Muscle of arm (tissue), 1 donor: ENCODE measurements at regions not wholly inside any gene's neighbourhood (a gene's known extent, or its start where the extent isn't known, plus 50 kb on each side); places are given as distances from the start of the nearest gene placed in this dataset.
"Not testable (repeated sequence)": the region's sequence is repeated elsewhere in the genome, so short reads cannot be mapped to it uniquely, and the experiment has no call there.

Experiments used
- DNase-seq: peaks from one replicate; pipeline ENCODE4 v3.0.0-alpha.2; 2013

GRCh38 chr11:33527738-33528137, 172.9 kb downstream of the C11orf91 start:
- DNase-seq = not testable (repeated sequence)

DNA sequence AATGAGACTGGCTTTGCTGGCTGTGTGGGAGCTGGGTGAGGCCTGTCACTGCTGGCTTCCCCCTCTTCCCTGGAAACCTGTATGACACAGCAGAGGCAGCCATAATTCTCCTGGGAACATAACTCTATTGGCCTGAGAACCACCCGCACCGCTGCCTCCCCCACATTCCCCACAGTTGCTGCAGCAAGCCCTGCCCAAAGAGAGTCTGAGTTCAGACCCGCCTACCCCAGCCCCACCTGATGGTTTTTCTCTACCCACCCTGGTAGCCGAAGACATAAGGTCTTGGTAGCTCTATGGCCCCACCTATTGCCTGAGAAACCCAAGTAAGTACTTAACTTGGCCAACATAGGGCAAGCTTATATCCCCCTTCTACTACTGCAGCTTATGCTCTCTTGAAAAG, 174.8 kb downstream of the C11orf91 start:
- DNase-seq = no peak

GRCh38 chr11:33521384-33521783, 179.2 kb downstream of the C11orf91 start:
- no peak for DNase-seq

- no peak for DNase-seq
Measured at GRCh38 chr11:33520112-33520511, 180.5 kb downstream of the C11orf91 start.

DNA sequence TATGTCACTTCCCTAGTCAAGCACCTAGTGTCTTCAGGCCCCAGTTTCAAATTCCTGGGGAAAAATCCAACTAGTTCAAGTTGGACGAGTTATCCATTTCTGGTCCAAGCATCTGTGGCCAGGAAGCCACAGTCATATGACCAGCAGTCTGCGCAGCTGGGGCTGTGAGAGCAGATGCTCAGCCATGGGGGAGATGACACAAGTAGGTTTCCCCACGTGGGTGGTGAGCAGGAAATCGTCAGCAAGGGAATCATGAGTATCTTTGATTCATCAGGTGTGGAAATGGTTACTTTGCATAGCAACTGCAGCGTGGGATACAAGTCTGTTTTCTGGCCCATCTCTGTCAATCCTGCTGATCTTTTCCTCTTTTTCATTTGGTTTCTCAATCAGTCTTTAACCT, 185.3 kb downstream of the C11orf91 start:
- DNase-seq = peak; percentile 23

GRCh38 chr11:33514079-33514925, 186.3 kb downstream of the C11orf91 start:
- DNase-seq = no peak

GRCh38 chr11:33509632-33510031, 191.0 kb downstream of the C11orf91 start:
- DNase-seq = no peak

DNA sequence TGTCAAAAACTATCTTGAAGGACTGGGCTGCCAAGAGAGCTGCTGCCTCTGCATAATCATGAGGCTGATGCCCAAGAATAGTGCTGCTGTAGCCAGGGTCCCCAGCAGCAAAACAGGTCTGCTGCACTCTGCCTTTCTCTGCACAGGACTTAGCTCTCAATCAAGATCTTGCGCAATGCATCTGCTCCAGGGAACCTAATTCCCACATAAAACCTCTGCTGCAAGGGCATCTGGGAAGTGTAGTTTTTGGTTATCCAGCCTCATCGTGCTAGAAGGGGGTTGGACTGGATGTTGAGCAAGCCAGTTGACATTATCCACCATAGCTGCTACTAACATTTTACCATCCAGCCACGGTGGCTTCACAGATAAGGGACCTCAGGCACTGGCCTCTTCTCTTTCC, 192.7 kb downstream of the C11orf91 start:
- no peak for DNase-seq

GRCh38 chr11:33507356-33507755, 193.3 kb downstream of the C11orf91 start:
- no peak for DNase-seq

GRCh38 chr11:33505093-33505492, 195.5 kb downstream of the C11orf91 start:
- DNase-seq = no peak

- peak; percentile 60 for DNase-seq
Measured at GRCh38 chr11:33500861-33501479, 199.7 kb downstream of the C11orf91 start.

DNA sequence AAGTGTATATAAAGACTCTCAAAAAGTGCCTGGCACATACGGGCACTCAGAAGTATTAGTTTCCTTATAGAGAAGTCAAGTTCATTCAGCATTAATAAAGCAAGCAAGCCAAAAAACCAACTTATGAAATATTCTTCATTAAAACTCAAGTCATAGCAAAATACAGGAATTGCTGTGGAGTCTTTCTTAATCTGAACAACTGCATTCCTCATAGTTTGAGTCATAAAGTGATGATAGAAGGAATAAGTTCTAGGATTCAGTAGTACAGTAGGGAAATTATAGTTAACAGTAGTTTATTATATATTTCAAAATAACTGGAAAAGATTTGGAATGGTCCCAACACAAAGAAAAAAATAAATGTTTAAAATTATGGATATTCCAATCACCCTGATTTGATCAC, 200.3 kb downstream of the C11orf91 start:
- DNase-seq = no peak

DNA sequence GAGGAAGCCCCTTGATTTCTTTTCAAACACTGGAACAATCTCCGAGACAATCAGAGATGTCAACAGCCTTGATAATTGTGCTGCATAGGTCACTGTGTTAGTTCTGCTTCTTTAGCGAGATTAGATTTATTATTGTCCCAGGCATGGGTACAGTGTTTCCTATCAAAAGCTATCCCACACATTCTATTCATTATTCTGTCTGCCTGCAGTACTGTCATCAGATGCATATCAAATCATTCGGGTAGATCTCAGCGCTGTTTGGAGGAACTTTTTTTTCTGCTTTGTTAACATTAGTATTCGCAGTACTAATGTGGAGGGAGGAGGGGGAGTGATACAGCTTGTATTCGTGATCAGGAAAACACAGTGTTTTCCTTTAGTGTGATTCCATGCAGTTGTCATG, 208.0 kb downstream of the C11orf91 start:
- no peak for DNase-seq

DNA sequence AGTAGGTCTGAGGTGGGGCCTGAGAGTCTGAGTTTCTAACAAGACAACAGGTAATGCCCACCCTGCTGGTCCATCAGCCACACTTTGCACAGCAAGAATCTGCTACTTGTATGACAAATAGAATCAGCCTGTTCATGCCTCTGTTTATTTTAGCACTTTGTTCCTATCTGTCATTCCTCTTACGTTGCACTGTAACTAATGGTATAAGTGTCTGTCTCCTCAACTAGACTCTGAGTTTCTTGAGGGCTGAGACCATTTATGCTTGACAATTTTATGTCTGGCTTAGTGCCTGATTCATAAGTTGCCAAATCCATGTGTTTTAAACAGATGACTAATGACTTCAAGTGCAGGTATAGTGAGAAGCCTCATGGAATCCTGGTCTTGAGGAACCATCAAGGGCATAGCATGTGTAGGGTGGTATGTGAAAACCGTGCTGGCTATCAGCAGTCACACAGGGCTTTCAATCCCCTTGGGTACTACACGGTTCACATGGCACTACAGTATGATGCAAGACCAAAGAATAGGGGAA, 209.7 kb downstream of the C11orf91 start:
- DNase-seq = no peak

DNA sequence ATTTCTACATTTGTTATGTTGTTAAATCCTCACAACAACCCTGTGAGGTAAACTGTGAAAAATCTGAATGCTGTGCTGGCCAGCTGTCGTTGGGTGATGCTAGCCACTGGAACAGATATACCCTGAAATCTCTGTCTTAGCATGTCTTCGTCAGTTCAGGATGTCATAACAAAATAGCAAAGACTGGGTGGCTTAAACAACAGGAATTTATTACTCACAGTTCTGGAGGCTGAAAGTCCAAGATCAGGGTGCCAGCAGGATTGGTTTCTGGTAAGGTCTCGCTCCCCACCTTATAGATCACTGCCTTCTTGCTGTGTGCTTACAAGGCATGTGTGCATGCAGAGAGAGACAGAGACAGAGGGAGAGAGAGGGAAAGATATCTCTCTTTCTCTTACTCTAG, 211.7 kb downstream of the C11orf91 start:
- DNase-seq = no peak

DNA sequence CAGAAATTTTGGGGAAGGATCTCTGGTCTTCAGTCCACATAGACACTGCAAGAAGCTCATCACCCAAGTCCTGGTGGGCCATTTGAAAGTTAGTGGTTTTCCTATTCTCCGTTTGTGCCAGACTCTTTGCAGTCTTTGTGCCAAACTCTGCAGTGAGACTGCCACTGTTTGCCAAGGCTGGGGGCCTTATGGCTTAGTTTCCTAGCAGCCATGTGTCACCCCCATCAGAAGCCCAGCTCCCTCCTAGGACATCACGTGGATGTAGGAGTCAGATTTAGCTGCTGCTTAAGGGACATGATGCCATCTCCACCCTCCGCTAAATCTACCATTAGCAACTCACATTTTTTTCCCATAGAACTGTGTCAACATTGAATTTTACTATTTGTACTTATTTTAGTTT, 220.0 kb downstream of the C11orf91 start:
- no peak for DNase-seq

DNA sequence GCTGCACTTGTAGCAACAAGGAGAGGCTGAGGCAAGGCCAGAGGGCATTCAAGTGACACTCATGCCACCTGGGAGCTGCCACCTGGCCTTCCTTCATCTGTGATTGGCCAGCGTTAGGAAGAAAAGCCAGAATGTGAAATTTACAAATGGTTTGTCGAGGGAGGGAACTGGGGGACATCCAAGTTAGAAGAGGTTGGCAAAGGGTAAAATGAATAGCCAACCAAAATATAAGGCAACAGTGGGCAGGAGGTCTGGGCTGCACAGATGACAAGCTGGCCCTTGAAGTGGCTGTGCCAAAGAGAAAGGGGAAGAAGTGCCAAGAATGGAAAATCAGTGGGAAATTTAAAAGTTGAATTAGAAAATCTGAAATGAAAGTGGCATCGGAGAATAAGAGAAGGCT, 221.4 kb downstream of the C11orf91 start:
- DNase-seq = no peak

DNA sequence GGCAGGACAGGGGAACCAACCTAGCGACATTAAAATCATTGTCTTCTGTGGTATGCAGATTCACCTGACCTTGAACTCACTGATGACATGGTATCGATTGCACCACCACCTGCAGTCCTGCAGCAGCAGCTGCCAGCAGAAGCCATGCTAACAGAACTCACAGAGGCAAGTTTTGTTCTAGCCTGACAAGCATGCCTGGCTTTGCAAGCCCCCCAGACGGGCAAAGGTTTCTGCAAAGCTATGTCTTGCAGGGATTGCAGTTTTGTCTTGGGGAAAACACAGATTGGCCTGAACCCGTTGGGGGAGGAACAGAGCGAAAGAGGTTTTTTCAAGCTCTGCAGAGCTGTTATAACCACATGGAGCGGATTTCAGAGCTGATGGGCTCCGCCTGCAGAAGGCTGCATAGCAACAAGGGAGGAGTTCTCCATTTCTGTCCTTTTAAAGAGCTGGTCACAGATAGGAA, 221.0 kb downstream of the HIPK3 start:
- DNase-seq = no peak

DNA sequence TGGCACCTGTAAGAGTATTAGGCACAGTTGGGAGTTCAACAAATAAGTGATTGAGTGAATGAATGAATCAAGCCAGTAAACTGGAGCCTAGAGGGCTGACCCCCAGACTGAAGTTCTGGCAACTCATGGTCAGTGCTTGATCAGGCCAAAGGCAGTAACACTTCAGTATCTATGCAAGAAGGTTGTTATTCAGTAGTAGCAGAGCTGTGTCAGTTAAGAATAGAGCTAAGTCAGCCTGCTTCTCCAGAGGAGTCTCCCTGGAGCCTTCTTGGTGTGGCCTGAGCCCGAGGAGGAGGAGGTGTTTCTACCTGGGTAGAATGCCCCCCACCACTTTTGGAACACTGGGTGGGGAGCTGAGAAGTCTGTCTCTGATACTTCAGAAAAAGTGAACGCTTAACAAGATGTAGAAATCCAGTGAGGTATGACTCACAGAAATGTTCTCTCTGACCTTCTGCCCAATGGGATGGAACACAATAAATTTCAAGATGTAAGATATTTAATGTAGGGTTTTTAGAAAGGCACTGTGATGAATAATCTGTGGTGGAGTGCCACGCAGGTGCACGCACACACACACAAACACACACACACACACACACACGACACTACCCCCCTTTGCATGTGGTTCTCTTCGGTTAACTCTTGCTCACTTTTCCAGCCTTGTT, 219.9 kb downstream of the HIPK3 start:
- no peak for DNase-seq

DNA sequence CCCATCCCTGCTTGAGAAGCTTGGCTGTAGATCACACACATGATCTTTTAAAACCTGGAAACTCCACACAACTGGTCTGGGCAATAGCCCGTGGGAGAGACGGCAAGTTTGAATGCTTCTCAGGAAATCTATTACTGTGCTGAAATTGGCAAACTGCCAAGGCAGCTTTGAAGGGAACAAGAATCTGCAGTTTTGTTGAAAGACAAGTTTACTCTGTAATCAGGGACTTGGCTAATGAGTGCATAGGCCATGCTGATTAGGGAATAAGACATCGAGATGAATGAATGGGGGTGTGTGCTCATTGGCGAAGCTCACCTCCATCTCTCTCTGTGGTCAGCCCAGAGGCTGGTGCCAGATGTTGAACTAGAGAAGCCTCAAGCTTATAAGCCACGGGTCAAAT, 218.8 kb downstream of the HIPK3 start:
- DNase-seq = peak; percentile 27

- no peak for DNase-seq
Measured at GRCh38 chr11:33474866-33475265, 217.7 kb downstream of the HIPK3 start.

DNA sequence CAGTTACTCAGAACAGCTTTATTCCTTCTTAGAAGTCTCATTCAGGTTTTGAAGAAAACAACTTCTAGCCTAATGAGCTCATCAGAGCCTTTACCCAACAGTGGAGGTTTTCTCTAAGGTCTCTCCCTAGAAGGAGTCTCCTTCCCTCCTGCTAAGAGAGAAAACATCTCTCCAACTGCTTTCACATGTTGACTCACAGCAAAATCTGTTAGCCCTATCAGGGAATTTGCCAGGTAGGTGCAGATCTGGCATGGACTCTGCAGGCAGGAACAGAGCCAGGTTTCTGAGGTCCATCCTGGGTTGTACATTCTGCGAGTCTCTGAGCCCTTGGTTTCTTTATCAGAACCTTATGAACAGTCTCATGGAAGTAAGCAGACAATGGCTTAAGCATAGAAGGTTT, 214.4 kb downstream of the HIPK3 start:
- no peak for DNase-seq

DNA sequence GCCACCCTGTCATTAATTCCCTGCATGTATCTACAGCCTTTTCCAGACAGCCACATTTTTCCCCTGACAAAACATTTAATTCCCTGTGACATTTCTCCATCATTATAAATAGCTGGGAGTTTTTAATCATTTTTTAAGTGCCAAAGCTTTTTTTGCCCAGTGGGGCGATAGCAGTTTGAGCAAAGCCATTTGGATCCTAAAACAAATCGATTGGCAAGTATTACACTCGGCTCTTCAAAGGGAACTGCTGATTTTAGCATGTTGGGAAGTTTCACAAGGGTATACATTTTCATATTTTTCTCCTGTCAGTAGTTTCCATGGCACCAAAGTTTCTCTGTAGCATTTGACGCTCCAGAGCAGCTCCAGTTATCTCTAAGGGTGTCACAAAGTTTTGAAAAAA, 210.8 kb downstream of the HIPK3 start:
- DNase-seq = no peak
